ENCODE measurements at regions not wholly inside any gene's neighbourhood (a gene's known extent, or its start where the extent isn't known, plus 50 kb on each side); places are given as distances from the start of the nearest gene placed in this dataset.

DNA sequence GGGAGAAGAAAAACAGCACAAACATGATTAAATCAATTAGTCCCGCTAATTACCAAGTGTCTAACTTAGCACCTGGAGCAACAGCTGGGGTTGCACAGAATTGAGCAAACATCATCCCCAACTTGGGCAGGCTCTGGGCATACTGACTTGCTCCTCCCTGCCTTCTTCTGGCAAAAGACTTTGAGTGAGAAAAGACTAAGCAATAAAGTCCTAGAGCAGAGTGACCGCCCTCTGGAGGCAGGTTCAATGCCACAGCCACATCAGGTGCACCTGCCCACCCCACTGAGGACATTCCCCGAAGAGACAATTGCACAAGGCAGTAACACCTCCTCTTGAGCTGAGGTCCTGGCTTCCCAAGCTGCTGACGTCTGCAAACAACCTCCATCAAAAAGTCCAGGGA is 358.3 kb downstream of the SOX9 start:
- no peak for DNase-seq

GRCh38 chr17:72481572-72481971 is 360.8 kb downstream of the SOX9 start:
- DNase-seq, result no peak

DNA sequence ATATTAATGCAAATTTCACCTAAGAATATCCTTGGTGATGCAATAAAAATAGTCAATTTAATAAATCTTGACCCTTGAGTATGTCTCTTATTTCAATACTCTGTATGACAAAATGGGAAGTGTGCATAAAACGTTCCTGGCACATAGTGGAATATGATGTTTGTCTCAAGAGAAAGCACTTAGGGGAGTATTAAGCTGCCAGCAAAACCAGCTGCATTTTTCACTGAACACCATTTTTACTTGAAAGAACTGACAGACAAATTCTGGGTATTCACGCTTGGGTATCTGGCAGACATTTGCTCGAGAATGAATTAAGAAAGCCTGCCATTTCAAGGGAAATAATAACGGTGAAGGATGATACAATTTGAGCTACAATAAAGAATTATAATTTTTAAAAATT is 364.8 kb downstream of the SOX9 start:
- no peak for DNase-seq

- no peak for DNase-seq
These were observed 366.0 kb downstream of the SOX9 start for GRCh38 chr17:72486806-72487205.

DNA sequence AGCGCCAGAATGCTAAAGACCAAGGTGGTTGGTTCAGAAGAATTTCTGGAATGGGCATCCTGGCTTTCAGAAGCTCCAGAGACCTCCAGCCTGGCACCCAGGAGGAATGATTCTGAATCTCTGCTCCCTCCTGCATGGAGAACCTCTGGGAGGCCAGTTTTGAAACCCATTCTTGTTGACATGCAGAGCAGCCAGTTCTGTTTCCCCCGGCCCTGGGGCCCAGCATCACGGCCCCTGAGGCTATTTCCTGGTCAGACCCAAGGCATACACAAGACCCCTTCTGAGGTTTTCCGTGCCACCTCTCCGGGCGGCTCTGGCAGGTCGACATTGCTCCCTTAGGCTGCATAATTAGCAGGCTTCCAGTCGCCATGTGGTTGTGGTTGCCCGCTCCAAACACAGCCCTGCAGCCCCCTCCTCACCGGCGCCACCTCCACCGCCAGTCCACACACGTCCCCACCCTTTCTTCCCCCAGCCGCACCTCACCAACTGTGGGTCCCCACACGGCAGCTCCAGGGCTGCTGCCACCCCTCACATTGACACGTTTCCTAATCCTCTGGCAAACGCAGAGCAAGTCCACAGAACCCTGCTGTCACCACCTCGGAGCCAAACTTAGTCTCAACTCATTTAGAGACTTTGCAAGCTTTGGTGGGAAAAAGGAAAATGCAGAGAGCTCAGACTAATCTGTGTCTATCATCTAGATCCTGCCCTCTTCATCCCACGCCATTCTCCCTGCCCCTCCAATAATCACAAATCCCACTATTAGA is 367.1 kb downstream of the SOX9 start:
- DNase-seq, result no peak

GRCh38 chr17:72488555-72489271 is 367.9 kb downstream of the SOX9 start:
- no peak for DNase-seq

GRCh38 chr17:72489272-72489641 is 368.4 kb downstream of the SOX9 start:
- no peak for DNase-seq

DNA sequence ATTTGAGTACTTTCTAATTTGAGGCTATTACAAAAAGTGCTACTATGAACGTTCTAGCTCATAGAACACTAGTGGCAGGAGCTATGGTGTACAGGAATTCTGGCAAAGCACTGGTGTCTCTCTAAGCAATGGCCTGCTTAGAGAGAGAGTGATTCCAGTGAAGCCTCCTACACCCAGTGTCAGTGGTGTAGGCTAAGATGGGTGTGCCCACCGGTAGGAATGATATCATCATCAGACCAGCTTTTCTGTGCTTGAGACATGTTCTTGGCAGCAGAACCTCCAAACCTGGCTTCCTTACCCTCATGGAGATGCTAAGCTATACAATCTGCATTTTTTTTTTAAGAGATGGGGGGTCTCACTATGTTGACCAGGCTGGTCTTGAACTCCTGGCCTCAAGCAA is 370.3 kb downstream of the SOX9 start:
- DNase-seq, result no peak

DNA sequence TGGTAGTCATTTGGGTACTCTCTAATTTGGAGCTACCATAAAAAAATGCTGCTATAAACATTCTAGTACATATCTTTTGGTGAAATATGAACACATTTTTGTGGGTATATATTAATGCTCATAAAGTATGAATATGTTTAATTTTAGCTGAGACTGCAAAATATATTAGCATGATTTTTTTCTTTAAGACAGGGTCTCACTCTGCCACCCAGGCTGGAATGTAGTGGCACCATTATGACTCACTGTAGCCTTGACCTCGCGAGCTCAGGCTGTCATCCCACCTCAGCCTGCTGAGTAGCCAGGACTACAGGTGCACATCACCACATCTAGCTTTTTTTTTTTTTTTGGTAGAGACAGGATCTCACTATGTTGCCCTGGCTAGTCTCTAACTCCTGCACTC is 371.7 kb downstream of the SOX9 start:
- no peak for DNase-seq

DNA sequence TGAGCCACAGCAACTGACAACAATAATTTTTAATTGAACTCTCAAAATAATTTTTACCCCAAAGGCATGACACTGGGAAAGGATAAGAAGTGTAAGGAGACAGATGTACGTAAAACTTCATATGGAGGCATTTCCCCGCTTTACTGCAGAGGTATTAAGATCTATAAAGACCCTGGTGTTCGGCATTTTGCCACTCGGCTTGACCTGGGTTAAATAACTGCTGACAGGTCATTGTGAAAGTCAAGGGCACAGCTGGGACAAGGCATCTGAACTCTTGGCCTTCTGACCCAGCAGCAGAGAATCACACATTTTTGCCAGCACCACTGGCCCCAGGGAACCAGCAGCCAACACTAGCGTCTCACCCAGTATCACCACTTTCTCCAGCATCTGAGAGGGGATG is 372.1 kb downstream of the SOX9 start:
- DNase-seq, result no peak

GRCh38 chr17:72494566-72494965 is 373.7 kb downstream of the SOX9 start:
- no peak for DNase-seq

DNA sequence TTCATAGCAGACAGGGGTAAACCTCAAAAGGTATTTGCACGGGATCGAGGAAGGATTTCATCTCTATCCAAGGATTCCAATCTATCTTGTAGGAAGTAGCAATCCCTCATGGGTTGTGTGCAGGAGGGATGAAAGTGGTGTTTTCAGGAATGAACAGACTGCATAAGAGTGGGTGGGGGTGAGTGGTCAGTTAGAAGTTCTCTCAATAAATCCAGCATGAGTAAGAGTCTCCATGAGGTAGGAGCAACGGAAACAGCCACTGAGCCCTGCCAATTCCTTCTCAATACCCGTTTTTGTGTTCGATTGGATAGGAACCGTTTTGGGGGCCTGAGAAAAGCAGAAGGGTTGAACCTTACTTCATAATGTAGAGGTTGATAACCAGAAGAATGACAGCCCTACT is 375.6 kb downstream of the SOX9 start:
- no peak for DNase-seq

GRCh38 chr17:72497915-72498314 is 377.1 kb downstream of the SOX9 start:
- DNase-seq, result no peak

- no peak for DNase-seq
These were observed 377.8 kb downstream of the SOX9 start for GRCh38 chr17:72498364-72499210.

- no peak for DNase-seq
These were observed 380.9 kb downstream of the SOX9 start for GRCh38 chr17:72501404-72502370.

DNA sequence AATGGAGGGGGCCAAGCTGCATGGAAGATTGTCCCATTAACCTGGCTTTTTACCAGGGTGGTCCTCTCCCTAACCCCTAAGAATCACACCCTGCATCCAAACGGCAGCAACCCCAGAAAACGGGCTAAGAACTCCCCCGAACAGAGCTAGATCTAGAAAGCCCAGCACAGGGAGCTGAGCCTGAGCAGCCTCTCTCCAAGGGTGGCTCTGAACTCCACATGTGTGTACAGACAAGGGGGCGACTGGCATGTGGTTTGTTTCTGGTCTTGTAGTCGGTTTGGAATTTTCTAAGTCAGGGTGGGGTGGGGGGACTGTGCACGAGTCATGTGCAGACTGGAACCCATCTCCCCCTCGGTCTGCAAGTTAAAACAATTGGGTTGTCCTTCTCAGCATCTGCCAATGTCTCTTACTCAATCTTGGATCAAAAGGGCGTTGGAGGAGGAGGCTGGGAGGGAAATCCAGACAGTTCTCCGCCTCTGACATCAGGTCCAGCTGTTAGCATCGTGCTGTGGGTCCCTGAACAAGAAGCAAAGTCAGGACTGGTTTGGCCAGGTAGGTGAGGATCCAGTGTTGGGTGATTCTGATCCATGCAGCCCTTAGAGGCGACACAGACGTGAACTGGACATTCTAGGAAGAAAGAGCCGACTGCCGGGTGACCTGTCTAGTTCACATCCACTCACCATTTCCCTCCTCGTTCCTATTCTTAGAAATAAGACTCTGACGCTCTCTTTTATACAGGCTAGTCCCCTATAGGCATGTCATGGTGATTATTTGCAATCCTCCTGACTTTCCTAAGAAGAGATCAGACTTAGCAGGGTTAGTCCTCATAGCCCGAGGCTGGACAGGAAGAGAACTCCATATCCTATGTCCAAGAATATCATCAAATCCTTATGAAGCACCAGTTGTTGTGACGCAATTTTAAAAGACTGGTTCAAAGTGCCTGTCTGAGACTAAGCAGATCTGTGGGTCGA is 381.8 kb downstream of the SOX9 start:
- no peak for DNase-seq

- no peak for DNase-seq
These were observed 382.7 kb downstream of the SOX9 start for GRCh38 chr17:72503556-72503955.

- no peak for DNase-seq
These were observed 384.0 kb downstream of the SOX9 start for GRCh38 chr17:72504783-72505182.

- no peak for DNase-seq
These were observed 386.0 kb downstream of the SOX9 start for GRCh38 chr17:72506773-72507172.

DNA sequence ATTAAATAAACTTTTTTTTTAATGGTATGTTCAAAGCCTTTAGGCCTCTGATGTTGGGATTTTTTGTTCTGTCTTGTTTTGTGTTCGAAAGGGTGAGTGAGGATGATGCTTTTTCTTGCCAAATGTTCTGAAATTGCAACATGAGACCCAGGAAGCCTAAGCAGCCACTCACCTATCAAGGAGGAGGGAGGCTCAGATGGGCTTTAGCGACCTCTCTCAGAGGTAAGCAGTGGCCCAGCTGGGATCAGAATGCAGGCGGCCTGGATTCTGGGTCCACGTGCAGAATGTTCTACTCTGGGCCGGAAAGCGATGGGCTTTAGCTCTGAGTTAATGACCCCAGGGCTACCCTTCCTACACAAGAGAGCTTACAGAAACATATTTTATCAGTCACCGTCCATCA is 386.6 kb downstream of the SOX9 start:
- no peak for DNase-seq

GRCh38 chr17:72510351-72511016 is 389.7 kb downstream of the SOX9 start:
- DNase-seq, result no peak
